IMR-90 (cell line): ENCODE measurements at regions not wholly inside any gene's neighbourhood (a gene's known extent, or its start where the extent isn't known, plus 50 kb on each side); places are given as distances from the start of the nearest gene placed in this dataset.

ENCODE experiments used
- ATAC-seq: fragments of 200-7000 bp; cut with Tn5 transposase; 2 replicates; pipeline ENCODE4 v1.9.1; 2020; ENCODE audit warnings: low read depth, mild to moderate bottlenecking, moderate library complexity
- BruUV-seq: library from RNA; stranded (reverse); fragments of 400-500 nt; replicated peaks from 2 replicates; lab custom pipeline; 2021; lab: Mats Ljungman, UMichigan
- CTCF ChIA-PET: fragments of 300-600 bp; formaldehyde crosslinking; extraction: SDS; loops from one replicate; lab custom pipeline; 2021; ENCODE audit warnings: antibody characterized with exemption; lab: Yijun Ruan, JAX
- POLR2A ChIA-PET: fragments of 300-600 bp; sonication (Branson Sonifier 250); formaldehyde crosslinking; loops from one replicate; lab custom pipeline; 2022; ENCODE audit warnings: antibody characterized with exemption; ENCODE audit not compliant: unreplicated experiment; lab: Charles Lee
- DNase-seq: peaks from one replicate; pipeline ENCODE4 v3.0.0; 2013
- H2AFZ ChIP-seq: replicated peaks from 2 replicates; pipeline ENCODE3; 2013; ENCODE audit warnings: low read length, mild to moderate bottlenecking; ENCODE audit not compliant: poor library complexity
- H2AK5ac ChIP-seq: 2 replicates; pipeline ENCODE4 v1.6.1; 2013; ENCODE audit warnings: low read depth, low read length, inconsistent platforms
- H2AK9ac ChIP-seq: replicated peaks from 2 replicates; pipeline ENCODE3; 2013; ENCODE audit warnings: mild to moderate bottlenecking, low read depth, low read length, moderate library complexity; ENCODE audit not compliant: poor library complexity
- H2BK120ac ChIP-seq: 2 replicates; pipeline ENCODE4 v1.6.1; 2013; ENCODE audit warnings: low read depth, low read length, inconsistent platforms
- H2BK15ac ChIP-seq: 3 replicates; pipeline ENCODE4 v1.6.1; 2013; ENCODE audit warnings: low read depth, low read length, inconsistent platforms
- H2BK20ac ChIP-seq: 2 replicates; pipeline ENCODE4 v1.6.1; 2013; ENCODE audit warnings: low read depth, mild to moderate bottlenecking, inconsistent platforms, low read length, moderate library complexity
- H2BK5ac ChIP-seq: 2 replicates; pipeline ENCODE4 v1.6.1; 2013; ENCODE audit warnings: mild to moderate bottlenecking, low read depth, low read length, inconsistent platforms; ENCODE audit not compliant: poor library complexity, severe bottlenecking
- H3K14ac ChIP-seq: replicated peaks from 2 replicates; pipeline ENCODE4 v1.6.1; 2013; ENCODE audit warnings: low read depth, low read length, inconsistent platforms
- H3K18ac ChIP-seq: 2 replicates; pipeline ENCODE4 v1.6.1; 2013; ENCODE audit warnings: low read depth, low read length, control low read depth
- H3K23ac ChIP-seq: 2 replicates; pipeline ENCODE4 v1.6.1; 2013; ENCODE audit warnings: low read depth, low read length, inconsistent platforms
- H3K27ac ChIP-seq: 2 replicates; pipeline ENCODE4 v1.5.1; 2013; ENCODE audit warnings: mild to moderate bottlenecking, control low read depth, low read length; ENCODE audit not compliant: insufficient read depth
- H3K27me3 ChIP-seq: 2 replicates; pipeline ENCODE4 v1.6.1; 2013; ENCODE audit warnings: low read length; ENCODE audit not compliant: control insufficient read depth, insufficient read depth
- H3K36me3 ChIP-seq: 2 replicates; pipeline ENCODE4 v1.6.1; 2013; ENCODE audit warnings: low read length, mixed read lengths; ENCODE audit not compliant: control insufficient read depth, insufficient read depth
- H3K4ac ChIP-seq: 2 replicates; pipeline ENCODE4 v1.6.1; 2013; ENCODE audit warnings: low read depth, low read length, inconsistent platforms
- H3K4me1 ChIP-seq: 2 replicates; pipeline ENCODE4 v1.6.1; 2013; ENCODE audit warnings: low read length, mixed read lengths; ENCODE audit not compliant: control insufficient read depth, insufficient read depth
- H3K4me2 ChIP-seq: 2 replicates; pipeline ENCODE4 v1.6.1; 2013; ENCODE audit warnings: low read depth, mild to moderate bottlenecking, control low read depth, low read length, moderate library complexity
- H3K4me3 ChIP-seq: 2 replicates; pipeline ENCODE4 v1.5.1; 2013; ENCODE audit warnings: low read depth, mild to moderate bottlenecking, control low read depth, low read length, moderate library complexity; ENCODE audit not compliant: insufficient read depth
- H3K56ac ChIP-seq: 2 replicates; pipeline ENCODE4 v1.6.1; 2013; ENCODE audit warnings: low read length, inconsistent platforms; ENCODE audit not compliant: insufficient read depth; ENCODE audit errors: extremely low read depth
- H3K79me1 ChIP-seq, 2 experiments: 2 replicates each; pipeline ENCODE4 v1.6.1; 2013; ENCODE audit warnings: low read length in 2 of 2, inconsistent platforms in 1 of 2, low read depth in 1 of 2
- H3K9ac ChIP-seq: 2 replicates; pipeline ENCODE4 v1.6.1; 2013; ENCODE audit warnings: low read depth, low read length, control low read depth
- H3K9me1 ChIP-seq: 2 replicates; pipeline ENCODE4 v1.6.1; 2013; ENCODE audit warnings: low read length, inconsistent platforms; ENCODE audit not compliant: insufficient read depth
- H3K9me3 ChIP-seq: 2 replicates; pipeline ENCODE4 v1.6.1; 2013; ENCODE audit warnings: low read length; ENCODE audit not compliant: control insufficient read depth, insufficient read depth
- H4K20me1 ChIP-seq: 2 replicates; pipeline ENCODE4 v1.6.1; 2013; ENCODE audit warnings: low read length, inconsistent platforms; ENCODE audit not compliant: insufficient read depth
- H4K5ac ChIP-seq: 2 replicates; pipeline ENCODE4 v1.6.1; 2013; ENCODE audit warnings: mild to moderate bottlenecking, low read depth, low read length, control low read depth
- H4K8ac ChIP-seq, 2 experiments: 2 replicates each; pipeline ENCODE4 v1.6.1; 2013; ENCODE audit warnings: low read depth in 2 of 2, low read length in 2 of 2, control low read depth in 1 of 2, inconsistent platforms in 1 of 2
- H4K91ac ChIP-seq: 2 replicates; pipeline ENCODE4 v1.6.1; 2013; ENCODE audit warnings: low read depth, low read length, inconsistent platforms; ENCODE audit not compliant: insufficient read depth
- BHLHE40 ChIP-seq: fragments of 150-350 bp; IDR thresholded peaks from 2 replicates; pipeline ENCODE4 v1.6.1; 2016; ENCODE audit warnings: mild to moderate bottlenecking, low read depth, low read length
- CHD1 ChIP-seq: IDR thresholded peaks from 2 replicates; pipeline ENCODE4 v1.6.1; 2012; ENCODE audit warnings: low read depth, low read length, improper control_type of control experiment
- ELK1 ChIP-seq: fragments of 150-350 bp; IDR thresholded peaks from 2 replicates; pipeline ENCODE4 v1.6.1; 2016; ENCODE audit warnings: low read depth, mild to moderate bottlenecking, low read length, moderate library complexity, borderline replicate concordance
- NFE2L2 ChIP-seq: fragments of 150-350 bp; IDR thresholded peaks from 2 replicates; pipeline ENCODE4 v1.6.1; 2016; ENCODE audit warnings: low read depth, mild to moderate bottlenecking, low read length
- dilution Hi-C: fragments of 300-500 bp; cut with HindIII; formaldehyde crosslinking; loops from one replicate; pipeline ENCODE4 v1.14.3; 2018; ENCODE audit warnings: low sequenced_read_pairs; ENCODE audit not compliant: unreplicated experiment
- in situ Hi-C: fragments of 300-500 bp; cut with MboI; formaldehyde crosslinking; loops from 3 replicates; pipeline ENCODE4 v1.14.3; 2019; ENCODE audit warnings: low sequenced_read_pairs, inconsistent platforms, mixed read lengths
- intact Hi-C: fragments of 100-400 bp; cut with micrococcal nuclease; formaldehyde crosslinking; loops from 2 replicates; pipeline ENCODE4 v1.10.0; 2022
- TF ChIP-seq, protein P1 (sequence below): conservative IDR thresholded peaks from 2 replicates; pipeline ENCODE4 v1.5.1; 2012; ENCODE audit warnings: mild to moderate bottlenecking, low read depth, low read length, improper control_type of control experiment

DNA sequence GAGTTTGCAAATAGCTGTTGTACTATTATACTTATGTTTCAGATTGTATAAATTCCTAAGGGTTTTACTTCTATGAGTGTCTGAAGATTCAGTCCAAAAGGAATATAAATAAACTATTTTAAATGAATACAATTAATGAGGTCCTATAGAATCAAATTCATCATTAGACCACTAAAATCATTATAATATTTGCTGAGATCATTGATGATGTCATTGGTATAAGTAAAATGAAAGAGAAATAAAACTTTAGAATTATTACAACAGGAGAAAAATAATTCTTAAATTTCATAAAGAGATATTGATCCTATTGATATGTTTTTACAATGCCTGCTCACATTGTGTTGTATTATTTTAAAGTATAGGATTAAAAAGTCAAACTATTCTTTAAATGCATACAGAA lies 544.0 kb upstream of the ZWINT start:
- H3K23ac ChIP-seq: no peak overlapping the region
- no peak overlapping the region for H2BK15ac ChIP-seq
- no peaks in the 10 kb centered on the region for H4K20me1 ChIP-seq
- DNase-seq (no peak), ATAC-seq (no peak)
- no peak overlapping the region for H3K56ac ChIP-seq
- ChIA-PET CTCF (no interaction called here), POLR2A (no interaction called here)
- H3K79me1 ChIP-seq: no peaks in the 10 kb centered on the region
- BruUV-seq: no TSS peak
- H3K4me1 ChIP-seq: no peaks in the 10 kb centered on the region
- no peak overlapping the region for H3K14ac ChIP-seq
- H2BK20ac ChIP-seq: no peak overlapping the region
- no peak for TF ChIP-seq CHD1
- no peak for TF ChIP-seq BHLHE40
- TF ChIP-seq, protein P1, sequence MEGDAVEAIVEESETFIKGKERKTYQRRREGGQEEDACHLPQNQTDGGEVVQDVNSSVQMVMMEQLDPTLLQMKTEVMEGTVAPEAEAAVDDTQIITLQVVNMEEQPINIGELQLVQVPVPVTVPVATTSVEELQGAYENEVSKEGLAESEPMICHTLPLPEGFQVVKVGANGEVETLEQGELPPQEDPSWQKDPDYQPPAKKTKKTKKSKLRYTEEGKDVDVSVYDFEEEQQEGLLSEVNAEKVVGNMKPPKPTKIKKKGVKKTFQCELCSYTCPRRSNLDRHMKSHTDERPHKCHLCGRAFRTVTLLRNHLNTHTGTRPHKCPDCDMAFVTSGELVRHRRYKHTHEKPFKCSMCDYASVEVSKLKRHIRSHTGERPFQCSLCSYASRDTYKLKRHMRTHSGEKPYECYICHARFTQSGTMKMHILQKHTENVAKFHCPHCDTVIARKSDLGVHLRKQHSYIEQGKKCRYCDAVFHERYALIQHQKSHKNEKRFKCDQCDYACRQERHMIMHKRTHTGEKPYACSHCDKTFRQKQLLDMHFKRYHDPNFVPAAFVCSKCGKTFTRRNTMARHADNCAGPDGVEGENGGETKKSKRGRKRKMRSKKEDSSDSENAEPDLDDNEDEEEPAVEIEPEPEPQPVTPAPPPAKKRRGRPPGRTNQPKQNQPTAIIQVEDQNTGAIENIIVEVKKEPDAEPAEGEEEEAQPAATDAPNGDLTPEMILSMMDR: no peak
- TF ChIP-seq ELK1: no peak
- TF ChIP-seq NFE2L2: no peak
- no peaks in the 10 kb centered on the region; the same call in 1 of the 2 replicates for H3K9me3 ChIP-seq
- no peak overlapping the region for H4K91ac ChIP-seq
- no peak overlapping the region for H2AFZ ChIP-seq
- no peak overlapping the region for H3K18ac ChIP-seq
- dilution Hi-C loops: no loop called here
- no peak overlapping the region for H4K8ac ChIP-seq
- H3K4ac ChIP-seq: no peak overlapping the region
- H3K9me1 ChIP-seq: no peaks in the 10 kb centered on the region
- H3K27ac ChIP-seq: no peak overlapping the region
- no peak overlapping the region for H2BK120ac ChIP-seq
- H2BK5ac ChIP-seq: no peak overlapping the region
- no peaks in the 10 kb centered on the region for H3K36me3 ChIP-seq
- no peaks in the 10 kb centered on the region for H3K27me3 ChIP-seq
- no peak overlapping the region for H3K9ac ChIP-seq
- H2AK9ac ChIP-seq: no peak overlapping the region
- no peak overlapping the region for H2AK5ac ChIP-seq
- intact Hi-C loops: no loop called here
- H3K4me2 ChIP-seq: no peak overlapping the region
- no peak overlapping the region for H4K5ac ChIP-seq
- in situ Hi-C loops: no loop called here
- no peak overlapping the region for H3K4me3 ChIP-seq
